KMS-11 (cell line): ENCODE measurements at regions not wholly inside any gene's neighbourhood (a gene's known extent, or its start where the extent isn't known, plus 50 kb on each side); places are given as distances from the start of the nearest gene placed in this dataset.

Experiments
- H2AFZ ChIP-seq: fragments of 200-600 bp; sonication (generic); 2 replicates; pipeline ENCODE4 v1.6.1; 2016; ENCODE audit warnings: antibody characterized with exemption, mixed run types, low read depth
- H3K27ac ChIP-seq: fragments of 200-600 bp; sonication (generic); 2 replicates; pipeline ENCODE4 v1.6.1; 2016; ENCODE audit warnings: mild to moderate bottlenecking, mixed run types
- H3K27me3 ChIP-seq: fragments of 200-600 bp; sonication (generic); 2 replicates; pipeline ENCODE4 v1.6.1; 2017; ENCODE audit warnings: mild to moderate bottlenecking, low read depth, mixed run types, moderate library complexity; ENCODE audit not compliant: insufficient read depth
- H3K36me3 ChIP-seq: fragments of 200-600 bp; sonication (generic); 2 replicates; pipeline ENCODE4 v1.6.1; 2017; ENCODE audit warnings: mild to moderate bottlenecking, mixed run types; ENCODE audit not compliant: insufficient read depth
- H3K4me1 ChIP-seq: fragments of 200-600 bp; sonication (generic); 2 replicates; pipeline ENCODE4 v1.6.1; 2016; ENCODE audit warnings: mild to moderate bottlenecking, low read depth, mixed run types; ENCODE audit not compliant: poor library complexity, severe bottlenecking
- H3K4me2 ChIP-seq: fragments of 200-600 bp; sonication (generic); 2 replicates; pipeline ENCODE4 v1.7.0; 2016; ENCODE audit warnings: mild to moderate bottlenecking, mixed run types
- H3K4me3 ChIP-seq: fragments of 200-600 bp; sonication (generic); IDR thresholded peaks from 2 replicates; pipeline ENCODE4 v1.6.1; 2017; ENCODE audit warnings: low read depth, low read length, mixed read lengths; ENCODE audit not compliant: insufficient read depth
- H3K79me2 ChIP-seq: fragments of 200-600 bp; sonication (generic); 2 replicates; pipeline ENCODE4 v1.6.1; 2016; ENCODE audit warnings: low read depth, mixed run types; ENCODE audit not compliant: insufficient read depth
- H3K9ac ChIP-seq: fragments of 200-600 bp; sonication (generic); 2 replicates; pipeline ENCODE4 v1.6.1; 2016; ENCODE audit warnings: mild to moderate bottlenecking, mixed run types
- H4K20me1 ChIP-seq: fragments of 200-600 bp; sonication (generic); 2 replicates; pipeline ENCODE4 v1.6.1; 2016; ENCODE audit warnings: mild to moderate bottlenecking, mixed run types; ENCODE audit not compliant: insufficient read depth
- TF ChIP-seq, protein P1 (sequence below): fragments of 200-600 bp; sonication (generic); conservative IDR thresholded peaks from 2 replicates; pipeline ENCODE4 v1.6.1; 2017; ENCODE audit warnings: low read depth, mild to moderate bottlenecking, antibody characterized with exemption, low read length, moderate library complexity, mixed read lengths

DNA sequence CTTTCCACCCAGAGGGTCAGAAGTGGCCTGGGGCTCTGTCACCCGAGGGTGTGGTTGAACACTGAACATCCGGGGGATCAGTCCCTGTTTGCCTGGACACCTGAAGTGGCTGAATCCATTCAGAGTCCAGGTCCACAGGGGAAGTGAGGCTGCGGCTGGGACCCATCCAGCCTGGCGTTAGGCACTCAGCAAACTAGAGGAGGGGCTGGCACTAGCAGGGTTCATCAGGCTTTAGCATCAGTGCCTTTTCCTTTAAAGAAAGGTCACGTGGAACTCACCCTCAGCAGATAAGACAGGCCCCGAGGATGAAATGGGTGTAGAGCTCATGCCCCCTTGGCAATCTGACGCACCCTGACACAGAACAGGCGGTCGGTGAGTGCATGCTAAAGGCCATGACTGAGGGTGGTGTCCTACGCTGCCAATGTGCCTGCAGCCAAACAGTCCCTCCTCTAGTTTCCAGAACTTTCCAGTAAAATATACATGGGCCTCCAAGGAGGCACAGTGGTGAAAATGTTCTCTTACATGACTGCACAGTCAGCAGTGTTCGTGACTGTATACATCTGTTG, 72.4 kb upstream of the ARHGEF7 start:
- Histone ChIP-seq H3K4me2 (no peak overlapping the region), H3K27me3 (no peaks in the 10 kb centered on the region), H3K36me3 (no peaks in the 10 kb centered on the region), H3K27ac (no peak overlapping the region), H4K20me1 (no peaks in the 10 kb centered on the region), H3K4me3 (no peak overlapping the region), H2AFZ (no peak overlapping the region), H3K79me2 (no peaks in the 10 kb centered on the region), H3K4me1 (no peaks in the 10 kb centered on the region), H3K9ac (no peak overlapping the region)
- TF ChIP-seq, protein P1, sequence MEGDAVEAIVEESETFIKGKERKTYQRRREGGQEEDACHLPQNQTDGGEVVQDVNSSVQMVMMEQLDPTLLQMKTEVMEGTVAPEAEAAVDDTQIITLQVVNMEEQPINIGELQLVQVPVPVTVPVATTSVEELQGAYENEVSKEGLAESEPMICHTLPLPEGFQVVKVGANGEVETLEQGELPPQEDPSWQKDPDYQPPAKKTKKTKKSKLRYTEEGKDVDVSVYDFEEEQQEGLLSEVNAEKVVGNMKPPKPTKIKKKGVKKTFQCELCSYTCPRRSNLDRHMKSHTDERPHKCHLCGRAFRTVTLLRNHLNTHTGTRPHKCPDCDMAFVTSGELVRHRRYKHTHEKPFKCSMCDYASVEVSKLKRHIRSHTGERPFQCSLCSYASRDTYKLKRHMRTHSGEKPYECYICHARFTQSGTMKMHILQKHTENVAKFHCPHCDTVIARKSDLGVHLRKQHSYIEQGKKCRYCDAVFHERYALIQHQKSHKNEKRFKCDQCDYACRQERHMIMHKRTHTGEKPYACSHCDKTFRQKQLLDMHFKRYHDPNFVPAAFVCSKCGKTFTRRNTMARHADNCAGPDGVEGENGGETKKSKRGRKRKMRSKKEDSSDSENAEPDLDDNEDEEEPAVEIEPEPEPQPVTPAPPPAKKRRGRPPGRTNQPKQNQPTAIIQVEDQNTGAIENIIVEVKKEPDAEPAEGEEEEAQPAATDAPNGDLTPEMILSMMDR = no peak

DNA sequence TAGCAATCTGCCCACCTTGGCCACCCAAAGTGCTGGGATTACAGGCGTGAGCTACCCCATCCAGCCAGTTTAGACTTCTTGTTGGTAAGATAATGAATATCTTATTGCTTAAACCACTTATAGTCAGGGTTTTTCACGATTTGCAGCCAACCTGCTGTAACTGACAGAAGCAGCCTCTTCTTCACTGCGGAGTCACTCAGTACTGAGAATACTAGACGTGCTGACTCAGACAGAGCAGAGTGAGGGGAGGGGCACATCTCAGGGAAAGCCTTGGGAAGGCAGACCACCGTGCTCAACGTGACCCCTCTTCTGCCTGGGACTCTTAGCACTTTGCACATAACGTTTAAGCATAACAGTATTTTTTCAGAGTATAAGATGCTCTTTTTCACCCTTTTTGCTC, 74.3 kb upstream of the ARHGEF7 start:
- Histone ChIP-seq H3K27me3 (no peaks in the 10 kb centered on the region), H3K9ac (no peak overlapping the region), H4K20me1 (no peaks in the 10 kb centered on the region), H3K27ac (no peak overlapping the region), H3K4me1 (no peaks in the 10 kb centered on the region), H3K36me3 (no peaks in the 10 kb centered on the region), H3K79me2 (no peaks in the 10 kb centered on the region), H2AFZ (no peak overlapping the region), H3K4me3 (no peak overlapping the region), H3K4me2 (no peak overlapping the region)
- TF ChIP-seq, protein P1 = no peak

DNA sequence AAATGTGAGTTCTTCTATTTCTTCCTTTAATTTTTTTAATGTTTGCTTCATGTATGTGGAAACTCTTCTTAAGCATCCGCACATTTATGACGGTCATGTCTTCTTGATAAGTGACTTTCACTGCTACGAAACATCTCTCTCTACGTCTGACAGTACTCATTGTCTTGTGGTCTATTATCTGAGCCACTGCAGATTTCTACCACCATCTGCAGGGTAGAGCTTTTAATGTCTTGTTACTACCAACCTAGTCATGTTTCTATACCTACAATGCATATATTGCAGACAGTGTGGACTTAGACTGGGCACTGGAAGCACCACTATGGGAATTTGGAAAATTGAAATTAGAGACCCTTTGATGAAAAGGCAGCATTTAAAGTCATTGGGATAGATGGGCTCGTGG, 75.4 kb upstream of the ARHGEF7 start:
- H4K20me1 ChIP-seq = no peaks in the 10 kb centered on the region
- TF ChIP-seq, protein P1 = no peak
- no peaks in the 10 kb centered on the region for H3K79me2 ChIP-seq
- no peak overlapping the region for H3K4me2 ChIP-seq
- no peaks in the 10 kb centered on the region for H3K36me3 ChIP-seq
- H2AFZ ChIP-seq = no peak overlapping the region
- no peak overlapping the region for H3K9ac ChIP-seq
- H3K4me1 ChIP-seq = no peaks in the 10 kb centered on the region
- H3K4me3 ChIP-seq = no peak overlapping the region
- H3K27ac ChIP-seq = no peak overlapping the region
- no peaks in the 10 kb centered on the region for H3K27me3 ChIP-seq

DNA sequence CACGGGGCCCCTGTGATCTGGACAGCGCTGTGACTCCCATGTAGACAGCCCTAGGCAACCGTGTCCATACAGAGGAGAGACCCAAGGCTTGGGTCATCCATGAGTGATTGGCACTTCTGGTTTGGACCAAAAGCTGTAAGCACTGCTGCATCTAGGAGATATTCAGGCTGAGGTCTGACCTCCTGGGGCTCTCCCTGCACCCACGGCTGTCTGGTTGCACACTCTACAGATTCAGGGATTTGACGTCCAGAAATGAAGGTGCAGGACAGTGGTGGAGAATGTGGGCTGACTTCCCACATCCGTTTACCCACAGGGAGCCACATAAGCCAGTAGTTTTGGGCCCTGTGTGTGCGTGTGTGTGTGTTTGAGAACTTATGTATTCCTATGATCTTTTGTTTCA, 76.2 kb upstream of the ARHGEF7 start:
- Histone ChIP-seq H3K4me3 (no peak overlapping the region), H2AFZ (no peak overlapping the region), H3K79me2 (no peaks in the 10 kb centered on the region), H4K20me1 (no peaks in the 10 kb centered on the region), H3K9ac (no peak overlapping the region), H3K36me3 (no peaks in the 10 kb centered on the region), H3K27ac (no peak overlapping the region), H3K27me3 (no peaks in the 10 kb centered on the region), H3K4me1 (no peaks in the 10 kb centered on the region), H3K4me2 (no peak overlapping the region)
- TF ChIP-seq, protein P1 = no peak
